ENCODE measurements at regions not wholly inside any gene's neighbourhood (a gene's known extent, or its start where the extent isn't known, plus 50 kb on each side); places are given as distances from the start of the nearest gene placed in this dataset. TPM values are rescaled to one million over a fixed set of nuclear protein-coding genes. Genes with fewer than 3 reads are reported as not detected.

Small RNA genes lying in the stretch of these regions (small RNA-seq; reads per million reads assigned to genes)
- not detected for gene AC097510.1 (ENCODE audit: insufficient read depth, insufficient read length, low read depth, low replicate concordance)

Measured in endothelial cell of umbilical vein (primary cell).